Mesenchymal stem cell (in vitro differentiated cells and primary cell): ENCODE measurements at regions not wholly inside any gene's neighbourhood (a gene's known extent, or its start where the extent isn't known, plus 50 kb on each side); places are given as distances from the start of the nearest gene placed in this dataset.
"Not testable (repeated sequence)": the region's sequence is repeated elsewhere in the genome, so short reads cannot be mapped to it uniquely, and the experiment has no call there.

Source experiments
- DNase-seq: peaks from one replicate; pipeline ENCODE4 v3.0.0-alpha.2; 2013
- H2AFZ ChIP-seq: one replicate; pipeline ENCODE4 v1.6.1; 2013; ENCODE audit warnings: low read depth, mild to moderate bottlenecking, control low read depth, inconsistent platforms, low read length, moderate library complexity
- H2AK5ac ChIP-seq: 2 replicates; pipeline ENCODE4 v1.6.1; 2013; ENCODE audit warnings: low read length, moderate library complexity, mild to moderate bottlenecking, inconsistent platforms; ENCODE audit not compliant: severe bottlenecking
- H2BK120ac ChIP-seq: one replicate; pipeline ENCODE4 v1.6.1; 2013; ENCODE audit warnings: low read depth, mild to moderate bottlenecking, inconsistent platforms, low read length, moderate library complexity
- H2BK12ac ChIP-seq, 2 experiments: one replicate each; pipeline ENCODE4 v1.6.1; 2013; ENCODE audit warnings: inconsistent platforms in 2 of 2, low read length in 2 of 2, mild to moderate bottlenecking in 2 of 2, moderate library complexity in 2 of 2, control low read depth in 1 of 2
- H2BK15ac ChIP-seq: one replicate; pipeline ENCODE4 v1.6.1; 2013; ENCODE audit warnings: mild to moderate bottlenecking, low read depth, inconsistent platforms; ENCODE audit not compliant: poor library complexity, severe bottlenecking
- H2BK5ac ChIP-seq: 2 replicates; pipeline ENCODE4 v1.6.1; 2013; ENCODE audit warnings: low read depth, mild to moderate bottlenecking, low read length, control low read depth, inconsistent platforms; ENCODE audit not compliant: poor library complexity, severe bottlenecking
- H3K14ac ChIP-seq, 2 experiments: one replicate each; pipeline ENCODE4 v1.6.1; 2013; ENCODE audit warnings: inconsistent platforms in 2 of 2, low read length in 2 of 2, control low read depth in 1 of 2, mild to moderate bottlenecking in 1 of 2, moderate library complexity in 1 of 2
- H3K18ac ChIP-seq, 2 experiments: one replicate each; pipeline ENCODE4 v1.6.1; 2013; ENCODE audit warnings: inconsistent platforms in 2 of 2, low read length in 2 of 2, control low read depth in 1 of 2, low read depth in 1 of 2, mild to moderate bottlenecking in 1 of 2
- H3K23ac ChIP-seq, 2 experiments: one replicate each; pipeline ENCODE4 v1.6.1; 2013; ENCODE audit warnings: inconsistent platforms in 2 of 2, low read length in 2 of 2, mild to moderate bottlenecking in 2 of 2, moderate library complexity in 2 of 2, control low read depth in 1 of 2
- H3K27ac ChIP-seq: 2 replicates; pipeline ENCODE4 v1.5.1; 2013; ENCODE audit warnings: mild to moderate bottlenecking, moderate library complexity, low read length, control low read depth, inconsistent platforms; ENCODE audit not compliant: poor library complexity, severe bottlenecking
- H3K27me3 ChIP-seq, 2 experiments: 2 replicates each; pipeline versions ENCODE4 v1.6.1 to v1.7.0; 2013; ENCODE audit warnings: low read length in 2 of 2, mild to moderate bottlenecking in 2 of 2, moderate library complexity in 2 of 2, control low read depth in 1 of 2, inconsistent platforms in 1 of 2; ENCODE audit not compliant: control insufficient read depth in 1 of 2, insufficient read depth in 1 of 2
- H3K36me3 ChIP-seq, 2 experiments: 2 replicates each; pipeline versions ENCODE4 v1.6.1 to v1.7.0; 2013; ENCODE audit warnings: low read length in 2 of 2, control low read depth in 1 of 2, inconsistent platforms in 1 of 2, low read depth in 1 of 2, mild to moderate bottlenecking in 1 of 2; ENCODE audit not compliant: insufficient read depth in 2 of 2, control insufficient read depth in 1 of 2
- H3K4ac ChIP-seq, 2 experiments: one replicate each; pipeline ENCODE4 v1.6.1; 2013; ENCODE audit warnings: inconsistent platforms in 2 of 2, low read length in 2 of 2, mild to moderate bottlenecking in 2 of 2, moderate library complexity in 2 of 2, control low read depth in 1 of 2, low read depth in 1 of 2
- H3K4me1 ChIP-seq: 2 replicates; pipeline ENCODE4 v1.6.1; 2013; ENCODE audit warnings: low read depth, low read length, control low read depth; ENCODE audit not compliant: control insufficient read depth, insufficient read depth
- H3K4me2 ChIP-seq: 2 replicates; pipeline ENCODE4 v1.6.1; 2013; ENCODE audit warnings: low read length, mild to moderate bottlenecking, inconsistent platforms; ENCODE audit not compliant: poor library complexity, severe bottlenecking
- H3K4me3 ChIP-seq, 2 experiments: 2 replicates each; pipeline versions ENCODE4 v1.5.1 to v1.7.0; 2013; ENCODE audit warnings: low read length in 2 of 2, mild to moderate bottlenecking in 2 of 2, control low read depth in 1 of 2, low read depth in 1 of 2; ENCODE audit not compliant: insufficient read depth in 1 of 2
- H3K79me1 ChIP-seq: replicated peaks from 2 replicates; pipeline ENCODE4 v1.6.1; 2013; ENCODE audit warnings: mild to moderate bottlenecking, control low read depth, low read length, inconsistent platforms; ENCODE audit not compliant: poor library complexity, severe bottlenecking
- H3K9ac ChIP-seq: 2 replicates; pipeline ENCODE4 v1.7.0; 2013; ENCODE audit warnings: mild to moderate bottlenecking, low read length, moderate library complexity
- H3K9me3 ChIP-seq: 2 replicates; pipeline ENCODE4 v1.7.0; 2013; ENCODE audit warnings: mild to moderate bottlenecking, low read length; ENCODE audit not compliant: control insufficient read depth
- H4K8ac ChIP-seq: one replicate; pipeline ENCODE4 v1.6.1; 2013; ENCODE audit warnings: inconsistent platforms, mild to moderate bottlenecking, low read length, moderate library complexity
- H4K91ac ChIP-seq: one replicate; pipeline ENCODE4 v1.6.1; 2013; ENCODE audit warnings: mild to moderate bottlenecking, low read length, inconsistent platforms
- WGBS: methylation state at CpG from one replicate; pipeline ENCODE4 v1.1.7; 2013; ENCODE audit warnings: mixed read lengths; 5-methylcytosine and 5-hydroxymethylcytosine counted together

DNA sequence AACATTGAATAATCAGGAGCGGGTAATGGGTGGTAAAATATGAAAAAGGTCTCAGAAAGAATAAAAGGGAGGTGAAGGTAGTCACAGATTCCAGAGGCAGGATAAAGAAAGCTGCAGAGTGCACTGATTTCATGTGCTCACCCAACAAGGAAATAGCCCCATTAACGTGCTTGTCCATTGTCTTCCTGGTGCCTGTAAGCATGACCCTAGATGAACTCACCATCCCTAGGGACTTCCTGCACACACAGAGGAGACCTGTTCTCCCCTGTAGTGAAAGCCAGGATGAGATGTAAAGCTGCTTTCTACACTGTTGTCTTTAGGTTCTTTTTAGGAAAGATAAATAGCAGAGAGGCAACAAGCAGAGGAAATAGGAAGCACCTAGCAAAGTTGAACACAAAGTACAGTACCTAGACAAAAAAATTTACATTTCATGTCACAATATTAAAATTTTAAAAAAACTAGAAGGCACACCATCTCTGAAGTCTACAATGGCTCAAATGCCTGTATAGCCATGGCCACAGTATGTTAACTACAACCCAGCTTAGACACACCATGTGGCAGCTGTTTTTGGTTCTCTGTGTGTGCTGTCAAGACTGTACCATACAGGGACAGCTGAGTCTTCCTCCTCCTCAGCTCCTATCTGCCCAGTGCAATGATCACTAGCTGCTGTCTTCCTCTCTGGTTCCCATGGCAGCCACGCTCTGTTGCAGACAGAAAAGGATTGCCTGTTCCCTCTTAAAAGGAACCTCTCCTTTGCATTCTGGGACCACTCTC, 69.9 kb upstream of the NBPF6 start:
- not testable (repeated sequence) for H3K9me3 ChIP-seq, H3K23ac ChIP-seq, H3K18ac ChIP-seq, H3K4me1 ChIP-seq, H3K79me1 ChIP-seq, H2BK5ac ChIP-seq, H3K27me3 ChIP-seq, H4K8ac ChIP-seq, H3K4me2 ChIP-seq, H3K36me3 ChIP-seq, H3K4ac ChIP-seq, H3K4me3 ChIP-seq, H4K91ac ChIP-seq, H2AFZ ChIP-seq, H3K14ac ChIP-seq, H3K9ac ChIP-seq, H3K27ac ChIP-seq, DNase-seq, H2BK15ac ChIP-seq, H2AK5ac ChIP-seq, H2BK12ac ChIP-seq, H2BK120ac ChIP-seq
- WGBS, result no CpG with 5 or more reads among the region's 3 CpGs
